Activated naive CD4-positive, alpha-beta T cell treated with anti-CD3 and anti-CD28 coated beads, Interleukin-2, amount 10 ng/mL, durations not matched to agents 7 days and 5 days (primary cell): ENCODE measurements at regions not wholly inside any gene's neighbourhood (a gene's known extent, or its start where the extent isn't known, plus 50 kb on each side); places are given as distances from the start of the nearest gene placed in this dataset.
A peak's percentile ranks its signal among the peaks of the same experiment; 100 is the strongest.

Experiments used
- CTCF ChIA-PET: fragments of 350-600 bp; sonication (Branson Sonifier 250); formaldehyde crosslinking; loops from one replicate; lab custom pipeline; 2021; ENCODE audit warnings: antibody characterized with exemption; lab: Charles Lee
- DNase-seq: peaks from one replicate; pipeline ENCODE4 v3.0.0-alpha.2; 2020
- H3K27ac Mint-ChIP-seq: one replicate; pipeline ENCODE4 v1.8.0; 2021; ENCODE audit warnings: mild to moderate bottlenecking, moderate library complexity, mixed read lengths
- H3K27me3 Mint-ChIP-seq: one replicate; pipeline ENCODE4 v1.8.0; 2021; ENCODE audit warnings: mild to moderate bottlenecking, mixed read lengths
- H3K36me3 Mint-ChIP-seq: one replicate; pipeline ENCODE4 v1.8.0; 2021; ENCODE audit warnings: mixed read lengths
- H3K4me1 Mint-ChIP-seq: one replicate; pipeline ENCODE4 v1.8.0; 2021; ENCODE audit warnings: mixed read lengths
- H3K4me3 Mint-ChIP-seq: one replicate; pipeline ENCODE4 v1.8.0; 2021; ENCODE audit warnings: mild to moderate bottlenecking, moderate library complexity, mixed read lengths
- H3K9me3 Mint-ChIP-seq: one replicate; pipeline ENCODE4 v1.8.0; 2021; ENCODE audit warnings: mixed read lengths

- DNase-seq, result no peak
- Mint-ChIP-seq H3K27me3 (peaks cover 41% of the 10 kb centered on the region), H3K36me3 (no peaks in the 10 kb centered on the region), H3K4me1 (peaks cover 14% of the 10 kb centered on the region), H3K27ac (no peak overlapping the region), H3K4me3 (no peak overlapping the region), H3K9me3 (no peaks in the 10 kb centered on the region)
- CTCF ChIA-PET, result interaction anchor here (1.2 kb wide), 1 partner anchor 22 kb away, joined by 4 read pairs; no protein-coding TSS in a partner anchor
Measured at GRCh38 chr13:30135868-30136267, 171.5 kb downstream of the KATNAL1 start.

- Mint-ChIP-seq H3K9me3 (no peaks in the 10 kb centered on the region), H3K4me3 (no peak overlapping the region), H3K36me3 (no peaks in the 10 kb centered on the region), H3K4me1 (peaks cover 13% of the 10 kb centered on the region), H3K27ac (no peak overlapping the region), H3K27me3 (peaks cover 38% of the 10 kb centered on the region)
- CTCF ChIA-PET, result interaction anchor here (0.6 to 7.5 kb wide), 2 partner anchors 22 to 199 kb away, joined by 3 to 119 read pairs; no protein-coding TSS in a partner anchor
- no peak for DNase-seq
Measured at GRCh38 chr13:30135351-30135750, 172.0 kb downstream of the KATNAL1 start.

- no peak overlapping the region for H3K27ac Mint-ChIP-seq
- H3K9me3 Mint-ChIP-seq, result no peaks in the 10 kb centered on the region
- no peak overlapping the region for H3K4me3 Mint-ChIP-seq
- no peak for DNase-seq
- peaks cover 30% of the 10 kb centered on the region for H3K27me3 Mint-ChIP-seq
- CTCF ChIA-PET, result interaction anchor here (0.9 to 7.6 kb wide), 4 partner anchors 12 to 171 kb away, joined by 3 to 144 read pairs (median 61); no protein-coding TSS in a partner anchor
- H3K4me1 Mint-ChIP-seq, result peaks cover 13% of the 10 kb centered on the region
- no peaks in the 10 kb centered on the region for H3K36me3 Mint-ChIP-seq
Measured at GRCh38 chr13:30134578-30134977, 172.8 kb downstream of the KATNAL1 start.

- Mint-ChIP-seq H3K27ac (no peak overlapping the region), H3K4me3 (no peak overlapping the region)
- CTCF ChIA-PET, result interaction anchor here (0.7 to 7.6 kb wide), 5 partner anchors 13 to 171 kb away, joined by 3 to 144 read pairs (median 3); no protein-coding TSS in a partner anchor
Measured at GRCh38 chr13:30133996-30134395, 173.4 kb downstream of the KATNAL1 start.

GRCh38 chr13:30133554-30133912 lies 173.8 kb downstream of the KATNAL1 start:
- CTCF ChIA-PET, result interaction anchor here (0.7 to 7.6 kb wide), 7 partner anchors 13 to 221 kb away, joined by 3 to 144 read pairs (median 4); no protein-coding TSS in a partner anchor
- H3K27me3 Mint-ChIP-seq, result peaks cover 24% of the 10 kb centered on the region
- no peak overlapping the region for H3K4me3 Mint-ChIP-seq
- no peaks in the 10 kb centered on the region for H3K9me3 Mint-ChIP-seq
- H3K36me3 Mint-ChIP-seq, result no peaks in the 10 kb centered on the region
- H3K27ac Mint-ChIP-seq, result no peak overlapping the region
- peaks cover 13% of the 10 kb centered on the region for H3K4me1 Mint-ChIP-seq
- DNase-seq, result no peak

More at GRCh38 chr13:30133996-30134395, 173.4 kb downstream of the KATNAL1 start:
- Mint-ChIP-seq H3K36me3 (no peaks in the 10 kb centered on the region), H3K27me3 (peaks cover 29% of the 10 kb centered on the region), H3K4me1 (peaks cover 13% of the 10 kb centered on the region), H3K9me3 (no peaks in the 10 kb centered on the region)
- DNase-seq, result no peak

GRCh38 chr13:30132623-30133553 lies 174.5 kb downstream of the KATNAL1 start:
- peak; percentile 99 for DNase-seq
- Mint-ChIP-seq H3K9me3 (no peaks in the 10 kb centered on the region), H3K27me3 (peaks cover 18% of the 10 kb centered on the region), H3K27ac (peak overlapping the region; percentile 76), H3K4me3 (no peak overlapping the region), H3K4me1 (peaks cover 13% of the 10 kb centered on the region), H3K36me3 (no peaks in the 10 kb centered on the region)
- CTCF ChIA-PET, result interaction anchor here (0.6 to 7.6 kb wide), 49 partner anchors 11 to 733 kb away, joined by 3 to 144 read pairs (median 5); partner anchors contain the start of gene KATNAL1

GRCh38 chr13:30129411-30129810 lies 177.9 kb downstream of the KATNAL1 start:
- CTCF ChIA-PET, result interaction anchor here (0.9 to 7.6 kb wide), 5 partner anchors 8 to 487 kb away, joined by 3 to 144 read pairs (median 50); no protein-coding TSS in a partner anchor
- H3K36me3 Mint-ChIP-seq, result no peaks in the 10 kb centered on the region
- no peak overlapping the region for H3K4me3 Mint-ChIP-seq
- no peaks in the 10 kb centered on the region for H3K9me3 Mint-ChIP-seq
- peaks cover 18% of the 10 kb centered on the region for H3K27me3 Mint-ChIP-seq
- peaks cover 13% of the 10 kb centered on the region for H3K4me1 Mint-ChIP-seq
- no peak overlapping the region for H3K27ac Mint-ChIP-seq
- DNase-seq, result no peak

- Mint-ChIP-seq H3K27ac (no peak overlapping the region), H3K4me1 (peaks cover 13% of the 10 kb centered on the region), H3K27me3 (peaks cover 20% of the 10 kb centered on the region), H3K9me3 (no peaks in the 10 kb centered on the region), H3K4me3 (no peak overlapping the region), H3K36me3 (no peaks in the 10 kb centered on the region)
- no peak for DNase-seq
- CTCF ChIA-PET, result interaction anchor here (0.6 to 7.6 kb wide), 3 partner anchors 18 to 60 kb away, joined by 3 to 144 read pairs (median 119); no protein-coding TSS in a partner anchor
Measured at GRCh38 chr13:30128591-30128990, 178.8 kb downstream of the KATNAL1 start.

- no peak for DNase-seq
- Mint-ChIP-seq H3K27ac (no peak overlapping the region), H3K27me3 (peaks cover 20% of the 10 kb centered on the region), H3K4me3 (no peak overlapping the region), H3K4me1 (peaks cover 8% of the 10 kb centered on the region), H3K9me3 (no peaks in the 10 kb centered on the region), H3K36me3 (no peaks in the 10 kb centered on the region)
- CTCF ChIA-PET, result interaction anchor here (0.6 to 7.6 kb wide), 4 partner anchors 12 to 60 kb away, joined by 3 to 144 read pairs (median 67); no protein-coding TSS in a partner anchor
Measured at GRCh38 chr13:30128095-30128494, 179.3 kb downstream of the KATNAL1 start.

GRCh38 chr13:30126903-30127428 lies 180.4 kb downstream of the KATNAL1 start:
- Mint-ChIP-seq H3K36me3 (no peaks in the 10 kb centered on the region), H3K9me3 (no peaks in the 10 kb centered on the region), H3K27me3 (peaks cover 15% of the 10 kb centered on the region), H3K4me3 (no peak overlapping the region), H3K4me1 (peaks cover 5% of the 10 kb centered on the region), H3K27ac (no peak overlapping the region)
- DNase-seq, result no peak
- CTCF ChIA-PET, result interaction anchor here (1.1 to 2.5 kb wide), 3 partner anchors 11 to 191 kb away, joined by 3 to 15 read pairs (median 7); no protein-coding TSS in a partner anchor

GRCh38 chr13:30125422-30126073 lies 181.8 kb downstream of the KATNAL1 start:
- Mint-ChIP-seq H3K9me3 (no peaks in the 10 kb centered on the region), H3K36me3 (no peaks in the 10 kb centered on the region), H3K27me3 (peaks cover 15% of the 10 kb centered on the region), H3K4me1 (peaks cover 18% of the 10 kb centered on the region), H3K27ac (no peak overlapping the region), H3K4me3 (no peak overlapping the region)
- DNase-seq, result no peak
- CTCF ChIA-PET, result interaction anchor here (2.5 kb wide), 1 partner anchor 10 kb away, joined by 15 read pairs; no protein-coding TSS in a partner anchor

GRCh38 chr13:30124131-30124768 lies 183.1 kb downstream of the KATNAL1 start:
- no peak overlapping the region for H3K27ac Mint-ChIP-seq
- peaks cover 3% of the 10 kb centered on the region for H3K36me3 Mint-ChIP-seq
- H3K9me3 Mint-ChIP-seq, result no peaks in the 10 kb centered on the region
- no peak for DNase-seq
- CTCF ChIA-PET, result interaction anchor here (1.6 to 5.7 kb wide), 2 partner anchors 7 to 9 kb away, joined by 6 to 50 read pairs; no protein-coding TSS in a partner anchor
- H3K4me3 Mint-ChIP-seq, result no peak overlapping the region
- H3K27me3 Mint-ChIP-seq, result peaks cover 15% of the 10 kb centered on the region
- H3K4me1 Mint-ChIP-seq, result peaks cover 31% of the 10 kb centered on the region

- Mint-ChIP-seq H3K4me1 (peaks cover 35% of the 10 kb centered on the region), H3K27me3 (peaks cover 15% of the 10 kb centered on the region), H3K4me3 (no peak overlapping the region), H3K27ac (no peak overlapping the region), H3K36me3 (peaks cover 3% of the 10 kb centered on the region), H3K9me3 (no peaks in the 10 kb centered on the region)
- no peak for DNase-seq
- CTCF ChIA-PET, result interaction anchor here (1.6 to 5.7 kb wide), 2 partner anchors 7 to 8 kb away, joined by 6 to 50 read pairs; no protein-coding TSS in a partner anchor
Measured at GRCh38 chr13:30123575-30123974, 183.8 kb downstream of the KATNAL1 start.
